H1 (cell line): ENCODE measurements at regions not wholly inside any gene's neighbourhood (a gene's known extent, or its start where the extent isn't known, plus 50 kb on each side); places are given as distances from the start of the nearest gene placed in this dataset.

Experiments
- CTCF ChIA-PET: fragments of 300-600 bp; sonication (Branson Sonifier 250); formaldehyde crosslinking; loops from one replicate; lab custom pipeline; 2021; ENCODE audit not compliant: partially characterized antibody; lab: Charles Lee
- POLR2A ChIA-PET: fragments of 300-600 bp; sonication (Branson Sonifier 250); formaldehyde crosslinking; loops from one replicate; lab custom pipeline; 2021; ENCODE audit warnings: inconsistent platforms; ENCODE audit not compliant: partially characterized antibody; lab: Charles Lee
- DNase-seq, 2 experiments: peaks; one replicate each; pipeline versions ENCODE4 v3.0.0 to v3.0.0-alpha.2; 2010 to 2022; ENCODE audit warnings: low spot score in 2 of 2, low read depth in 1 of 2, mixed read lengths in 1 of 2
- FAIRE-seq: peaks from 2 replicates; lab custom pipeline; 2011; peaks lifted over from hg19 to GRCh38; lab: Jason Lieb, UNC
- H2AFZ ChIP-seq: 2 replicates; pipeline ENCODE4 v1.8.1; 2012; ENCODE audit warnings: low read length, inconsistent platforms
- H2AK5ac ChIP-seq: 2 replicates; pipeline ENCODE4 v1.6.1; 2013; ENCODE audit warnings: low read depth, low read length
- H2BK120ac ChIP-seq: replicated peaks from 2 replicates; pipeline ENCODE3; 2013; ENCODE audit warnings: low read depth, low read length, inconsistent platforms
- H2BK12ac ChIP-seq: 2 replicates; pipeline ENCODE4 v1.6.1; 2013; ENCODE audit warnings: low read depth, low read length
- H2BK15ac ChIP-seq: 2 replicates; pipeline ENCODE4 v1.6.1; 2013; ENCODE audit warnings: low read length
- H2BK20ac ChIP-seq: 2 replicates; pipeline ENCODE4 v1.6.1; 2013; ENCODE audit warnings: low read length
- H2BK5ac ChIP-seq: 2 replicates; pipeline ENCODE4 v1.6.1; 2013; ENCODE audit warnings: low read depth, low read length
- H3K14ac ChIP-seq: 2 replicates; pipeline ENCODE4 v1.6.1; 2013; ENCODE audit warnings: inconsistent platforms; ENCODE audit not compliant: insufficient read length
- H3K18ac ChIP-seq: 2 replicates; pipeline ENCODE4 v1.6.1; 2013; ENCODE audit warnings: low read length; ENCODE audit errors: extremely low read depth
- H3K23ac ChIP-seq: 2 replicates; pipeline ENCODE4 v1.6.1; 2013; ENCODE audit warnings: inconsistent platforms; ENCODE audit not compliant: insufficient read length
- H3K23me2 ChIP-seq: 2 replicates; pipeline ENCODE4 v1.6.1; 2013; ENCODE audit warnings: low read depth, low read length
- H3K27ac ChIP-seq: 2 replicates; pipeline ENCODE4 v1.6.1; 2011; ENCODE audit warnings: low read depth, low read length, inconsistent platforms
- H3K27me3 ChIP-seq, 4 experiments: replicated peaks in 1 of 4; 1 replicate in 1 of 4; 2 replicates in 3 of 4; pipeline versions ENCODE4 v1.6.1 to v1.8.1; 2011 to 2013; ENCODE audit warnings: low read length in 3 of 4, mild to moderate bottlenecking in 3 of 4, inconsistent platforms in 2 of 4, mixed read lengths in 2 of 4, moderate library complexity in 1 of 4; ENCODE audit not compliant: control insufficient read depth in 3 of 4, insufficient read depth in 3 of 4; ENCODE audit errors: extremely low read depth in 1 of 4
- H3K36me3 ChIP-seq, 4 experiments: 2 replicates each; pipeline versions ENCODE4 v1.6.1 to v1.8.1; 2011 to 2013; ENCODE audit warnings: mild to moderate bottlenecking in 4 of 4, low read length in 3 of 4, moderate library complexity in 2 of 4, control low read depth in 1 of 4, inconsistent platforms in 1 of 4; ENCODE audit not compliant: insufficient read depth in 4 of 4, control insufficient read depth in 2 of 4
- H3K4ac ChIP-seq: replicated peaks from 2 replicates; pipeline ENCODE3; 2013; ENCODE audit warnings: low read length, low read depth, mixed read lengths, inconsistent platforms; ENCODE audit not compliant: insufficient read length
- H3K4me1 ChIP-seq, 4 experiments: replicated peaks in 1 of 4; 1 replicate in 1 of 4; 2 replicates in 3 of 4; pipeline versions ENCODE4 v1.6.1 to v1.8.1; 2011 to 2013; ENCODE audit warnings: low read length in 3 of 4, inconsistent platforms in 2 of 4, mixed read lengths in 1 of 4; ENCODE audit not compliant: insufficient read depth in 4 of 4, control insufficient read depth in 3 of 4
- H3K4me2 ChIP-seq, 2 experiments: 2 replicates each; pipeline versions ENCODE4 v1.6.1 to v1.8.1; 2011 to 2013; ENCODE audit warnings: low read depth in 2 of 2, low read length in 2 of 2, control low read depth in 1 of 2, inconsistent platforms in 1 of 2, mild to moderate bottlenecking in 1 of 2; ENCODE audit not compliant: insufficient read depth in 1 of 2
- H3K4me3 ChIP-seq, 4 experiments: fragments of 200-600, 300-600 bp in 1 of 4; sonication (generic), shearing (Covaris generic), sonication (Bioruptor Twin) in 1 of 4; 2 replicates each; pipeline versions ENCODE4 v1.5.1 to v1.8.1; 2011 to 2016; ENCODE audit warnings: low read length in 4 of 4, low read depth in 3 of 4, control low read depth in 2 of 4, inconsistent platforms in 2 of 4, mild to moderate bottlenecking in 2 of 4, mixed read lengths in 1 of 4, moderate library complexity in 1 of 4; ENCODE audit not compliant: insufficient read depth in 2 of 4; ENCODE audit errors: extremely low read depth in 1 of 4
- H3K56ac ChIP-seq: replicated peaks from 2 replicates; pipeline ENCODE3; 2013; ENCODE audit warnings: low read depth, mild to moderate bottlenecking, mixed read lengths, low read length, inconsistent platforms; ENCODE audit not compliant: insufficient read length
- H3K79me1 ChIP-seq: 2 replicates; pipeline ENCODE4 v1.6.1; 2013; ENCODE audit warnings: low read depth, low read length, control low read depth
- H3K79me2 ChIP-seq, 2 experiments: 2 replicates each; pipeline versions ENCODE4 v1.6.1 to v1.8.1; 2012 to 2013; ENCODE audit warnings: low read length in 2 of 2, mild to moderate bottlenecking in 2 of 2, inconsistent platforms in 1 of 2; ENCODE audit not compliant: insufficient read depth in 2 of 2, control insufficient read depth in 1 of 2
- H3K9ac ChIP-seq, 4 experiments: replicated peaks in 1 of 4; 1 replicate in 1 of 4; 2 replicates in 3 of 4; pipeline versions ENCODE4 v1.6.1 to v1.8.1; 2011 to 2013; ENCODE audit warnings: low read depth in 3 of 4, low read length in 3 of 4, control low read depth in 2 of 4, mild to moderate bottlenecking in 2 of 4, moderate library complexity in 2 of 4, inconsistent platforms in 1 of 4; ENCODE audit errors: extremely low read depth in 1 of 4
- H3K9me3 ChIP-seq, 2 experiments: 2 replicates each; pipeline versions ENCODE4 v1.6.1 to v1.8.1; 2012 to 2013; ENCODE audit warnings: mild to moderate bottlenecking in 2 of 2, moderate library complexity in 2 of 2, control low read depth in 1 of 2, inconsistent platforms in 1 of 2, low read depth in 1 of 2, low read length in 1 of 2, mixed read lengths in 1 of 2; ENCODE audit not compliant: insufficient read depth in 2 of 2
- H4K20me1 ChIP-seq, 2 experiments: replicated peaks in 1 of 2; 2 replicates each; pipeline versions ENCODE3 to v1.8.1; 2011 to 2013; ENCODE audit warnings: inconsistent platforms in 2 of 2, low read length in 2 of 2, mild to moderate bottlenecking in 1 of 2; ENCODE audit not compliant: insufficient read depth in 2 of 2, control insufficient read depth in 1 of 2
- H4K5ac ChIP-seq: 2 replicates; pipeline ENCODE4 v1.6.1; 2013; ENCODE audit warnings: low read length, low read depth, mixed read lengths, inconsistent platforms; ENCODE audit not compliant: insufficient read length
- H4K8ac ChIP-seq: 2 replicates; pipeline ENCODE4 v1.8.0; 2013; ENCODE audit warnings: mild to moderate bottlenecking, moderate library complexity, low read length, inconsistent platforms; ENCODE audit not compliant: insufficient read depth; ENCODE audit errors: extremely low read depth
- H4K91ac ChIP-seq: replicated peaks from 2 replicates; pipeline ENCODE3; 2013; ENCODE audit warnings: low read length, mixed read lengths, inconsistent platforms; ENCODE audit not compliant: insufficient read length
- BACH1 ChIP-seq: IDR thresholded peaks from 2 replicates; pipeline ENCODE4 v1.6.1; 2012; ENCODE audit warnings: low read length, improper control_type of control experiment
- CBX8 ChIP-seq: fragments of 300-800, 300-1000 bp; sonication (generic); IDR thresholded peaks from 2 replicates; pipeline ENCODE4 v1.7.1; 2016; ENCODE audit warnings: low read depth, low read length, borderline replicate concordance
- CREB1 ChIP-seq: IDR thresholded peaks from 2 replicates; pipeline ENCODE4 v1.6.1; 2012; ENCODE audit warnings: inconsistent platforms
- EP300 ChIP-seq, 2 experiments: IDR thresholded peaks; 1 replicate in 1 of 2; 2 replicates in 1 of 2; pipeline ENCODE4 v1.6.1; 2011 to 2012; ENCODE audit warnings: low read depth in 2 of 2, low read length in 2 of 2, mild to moderate bottlenecking in 2 of 2, borderline replicate concordance in 1 of 2, inconsistent platforms in 1 of 2, moderate library complexity in 1 of 2
- HDAC6 ChIP-seq: IDR thresholded peaks from one replicate; pipeline ENCODE4 v1.7.1; 2012; ENCODE audit warnings: low read depth, mild to moderate bottlenecking, inconsistent platforms, low read length, moderate library complexity
- JUND ChIP-seq: IDR thresholded peaks from 2 replicates; pipeline ENCODE4 v1.6.1; 2011; ENCODE audit warnings: mild to moderate bottlenecking, improper control_type of control experiment, low read length
- SIX5 ChIP-seq: IDR thresholded peaks from 2 replicates; pipeline ENCODE4 v1.6.1; 2011; ENCODE audit warnings: mild to moderate bottlenecking, low read depth, low read length
- SP2 ChIP-seq: IDR thresholded peaks from 2 replicates; pipeline ENCODE4 v1.6.1; 2012; ENCODE audit warnings: mild to moderate bottlenecking, low read length, inconsistent platforms
- SP4 ChIP-seq: IDR thresholded peaks from 2 replicates; pipeline ENCODE4 v1.6.1; 2012; ENCODE audit warnings: low read length, inconsistent platforms
- TEAD4 ChIP-seq: IDR thresholded peaks from 2 replicates; pipeline ENCODE4 v1.6.1; 2012; ENCODE audit warnings: low read depth, low read length, inconsistent platforms, mixed read lengths
- YY1 ChIP-seq: IDR thresholded peaks from 2 replicates; pipeline ENCODE4 v1.6.1; 2011; ENCODE audit warnings: low read depth, mild to moderate bottlenecking, low read length
- WGBS, 2 experiments: shearing (Covaris generic) in 1 of 2; methylation state at CpG; one replicate each; pipeline versions ENCODE4 v1.1.6 to v1.1.7; 2013 to 2015; ENCODE audit warnings: low lambda C conversion rate in 2 of 2, mixed read lengths in 2 of 2, inconsistent platforms in 1 of 2, low coverage in 1 of 2, missing lambda C conversion rate in 1 of 2; ENCODE audit not compliant: insufficient replicate concordance in 2 of 2, insufficient coverage in 1 of 2, insufficient read length in 1 of 2; ENCODE audit errors: extremely low coverage in 1 of 2, missing lambda C conversion rate in 1 of 2; 5-methylcytosine and 5-hydroxymethylcytosine counted together
- TF ChIP-seq, protein P1 (sequence below), 3 experiments: IDR thresholded peaks; 1 replicate in 2 of 3; 2 replicates in 1 of 3; pipeline versions ENCODE4 v1.5.1 to v1.6.1; 2011; ENCODE audit warnings: low read length in 3 of 3, mild to moderate bottlenecking in 3 of 3, inconsistent platforms in 2 of 3, low read depth in 1 of 3, moderate library complexity in 1 of 3; ENCODE audit not compliant: insufficient read depth in 1 of 3; ENCODE audit errors: control extremely low read depth in 1 of 3
- TF ChIP-seq, protein P2 (sequence below): IDR thresholded peaks from 2 replicates; pipeline ENCODE4 v1.6.1; 2012; ENCODE audit warnings: inconsistent platforms

GRCh38 chr21:14013056-14013603, 197.6 kb downstream of the LIPI start:
- Histone ChIP-seq H2BK12ac (no peak overlapping the region), H2AK5ac (no peak overlapping the region), H3K56ac (no peak overlapping the region), H3K4me2 (no peak overlapping the region), H3K4me1 (no peaks in the 10 kb centered on the region), H2BK20ac (no peak overlapping the region), H4K20me1 (no peaks in the 10 kb centered on the region), H3K4me3 (no peak overlapping the region), H4K5ac (no peak overlapping the region), H2AFZ (no peak overlapping the region), H3K27ac (no peak overlapping the region), H3K27me3 (no peaks in the 10 kb centered on the region), H3K9ac (no peak overlapping the region), H3K23ac (no peak overlapping the region), H4K91ac (no peak overlapping the region), H3K23me2 (no peaks in the 10 kb centered on the region), H3K79me2 (no peaks in the 10 kb centered on the region), H4K8ac (no peak overlapping the region), H2BK15ac (no peak overlapping the region), H3K9me3 (peaks cover 20 to 78% of the 10 kb centered on the region in 2 experiments; a peak in 3 of 4 replicates), H3K14ac (no peak overlapping the region), H2BK120ac (no peak overlapping the region), H3K18ac (no peak overlapping the region), H3K4ac (no peak overlapping the region), H3K36me3 (no peaks in the 10 kb centered on the region), H3K79me1 (no peaks in the 10 kb centered on the region), H2BK5ac (no peak overlapping the region)
- WGBS, 2 experiments, result 76% methylated on average over 9 of the region's 10 CpGs; no CpG with 5 or more reads in 1 of the 2 experiments
- no peak for FAIRE-seq
- POLR2A ChIA-PET, result no interaction called here
- no peak for DNase-seq
- CTCF ChIA-PET, result no interaction called here
- TF ChIP-seq SIX5 (no peak), EP300 (IDR thresholded peaks at IDR 0.05; ENCODE audit: borderline replicate concordance in 1 of 2, low read depth in 2 of 2, low read length in 2 of 2) (no peak), HDAC6 (no peak), TEAD4 (no peak), CBX8 (no peak), SP2 (no peak), YY1 (no peak), BACH1 (no peak), CREB1 (no peak), JUND (no peak), SP4 (no peak)
- TF ChIP-seq, protein P1, sequence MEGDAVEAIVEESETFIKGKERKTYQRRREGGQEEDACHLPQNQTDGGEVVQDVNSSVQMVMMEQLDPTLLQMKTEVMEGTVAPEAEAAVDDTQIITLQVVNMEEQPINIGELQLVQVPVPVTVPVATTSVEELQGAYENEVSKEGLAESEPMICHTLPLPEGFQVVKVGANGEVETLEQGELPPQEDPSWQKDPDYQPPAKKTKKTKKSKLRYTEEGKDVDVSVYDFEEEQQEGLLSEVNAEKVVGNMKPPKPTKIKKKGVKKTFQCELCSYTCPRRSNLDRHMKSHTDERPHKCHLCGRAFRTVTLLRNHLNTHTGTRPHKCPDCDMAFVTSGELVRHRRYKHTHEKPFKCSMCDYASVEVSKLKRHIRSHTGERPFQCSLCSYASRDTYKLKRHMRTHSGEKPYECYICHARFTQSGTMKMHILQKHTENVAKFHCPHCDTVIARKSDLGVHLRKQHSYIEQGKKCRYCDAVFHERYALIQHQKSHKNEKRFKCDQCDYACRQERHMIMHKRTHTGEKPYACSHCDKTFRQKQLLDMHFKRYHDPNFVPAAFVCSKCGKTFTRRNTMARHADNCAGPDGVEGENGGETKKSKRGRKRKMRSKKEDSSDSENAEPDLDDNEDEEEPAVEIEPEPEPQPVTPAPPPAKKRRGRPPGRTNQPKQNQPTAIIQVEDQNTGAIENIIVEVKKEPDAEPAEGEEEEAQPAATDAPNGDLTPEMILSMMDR (IDR thresholded peaks at IDR 0.05; ENCODE audit: control extremely low read depth in 1 of 3, insufficient read depth in 1 of 3, low read depth in 1 of 3, low read length in 3 of 3), result no peak
- TF ChIP-seq, protein P2, sequence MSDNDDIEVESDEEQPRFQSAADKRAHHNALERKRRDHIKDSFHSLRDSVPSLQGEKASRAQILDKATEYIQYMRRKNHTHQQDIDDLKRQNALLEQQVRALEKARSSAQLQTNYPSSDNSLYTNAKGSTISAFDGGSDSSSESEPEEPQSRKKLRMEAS, result no peak
